Neural progenitor cell (in vitro differentiated cells): ENCODE measurements at regions not wholly inside any gene's neighbourhood (a gene's known extent, or its start where the extent isn't known, plus 50 kb on each side); places are given as distances from the start of the nearest gene placed in this dataset.

Experiments used
- CTCF ChIP-seq: fragments of 200-600 bp; sonication (generic); IDR thresholded peaks from 2 replicates; pipeline ENCODE4 v1.5.1; 2017; ENCODE audit warnings: antibody characterized with exemption, mild to moderate bottlenecking
- EZH2 ChIP-seq: fragments of 200-600 bp; sonication (generic); IDR thresholded peaks from 2 replicates; pipeline ENCODE4 v1.6.1; 2017; ENCODE audit warnings: antibody characterized with exemption, mild to moderate bottlenecking, moderate library complexity
- EZH2phosphoT487 ChIP-seq: fragments of 200-600 bp; sonication (generic); IDR thresholded peaks from 2 replicates; pipeline ENCODE4 v1.6.1; 2017; ENCODE audit warnings: antibody characterized with exemption

- TF ChIP-seq CTCF, result no peak
- TF ChIP-seq EZH2phosphoT487, result no peak
- no peak for TF ChIP-seq EZH2
These were observed 219.8 kb upstream of the BMPER start for GRCh38 chr7:33685503-33685902.
